ENCODE measurements at regions not wholly inside any gene's neighbourhood (a gene's known extent, or its start where the extent isn't known, plus 50 kb on each side); places are given as distances from the start of the nearest gene placed in this dataset.

DNA sequence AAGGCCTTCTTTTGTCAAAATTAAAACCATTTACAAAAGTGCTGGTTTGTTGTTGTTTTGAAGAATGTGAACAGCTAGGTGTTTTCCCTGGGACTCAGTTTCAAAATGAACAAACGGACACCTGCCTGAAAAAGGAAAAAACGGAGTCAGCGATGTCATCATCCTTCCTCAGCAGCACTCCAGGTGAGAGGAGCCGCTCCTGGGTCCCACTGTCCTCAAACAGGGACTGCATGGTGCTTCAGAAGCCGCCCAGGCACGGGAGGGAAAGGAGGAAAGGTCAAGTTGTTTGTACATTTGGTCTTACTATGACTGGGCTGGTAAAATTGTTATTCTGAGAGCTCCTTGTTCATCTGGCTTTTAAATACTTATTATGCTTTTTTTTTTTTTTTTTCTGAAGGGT is 69.0 kb upstream of the ZSWIM6 start:
- TF ChIP-seq, protein P1, sequence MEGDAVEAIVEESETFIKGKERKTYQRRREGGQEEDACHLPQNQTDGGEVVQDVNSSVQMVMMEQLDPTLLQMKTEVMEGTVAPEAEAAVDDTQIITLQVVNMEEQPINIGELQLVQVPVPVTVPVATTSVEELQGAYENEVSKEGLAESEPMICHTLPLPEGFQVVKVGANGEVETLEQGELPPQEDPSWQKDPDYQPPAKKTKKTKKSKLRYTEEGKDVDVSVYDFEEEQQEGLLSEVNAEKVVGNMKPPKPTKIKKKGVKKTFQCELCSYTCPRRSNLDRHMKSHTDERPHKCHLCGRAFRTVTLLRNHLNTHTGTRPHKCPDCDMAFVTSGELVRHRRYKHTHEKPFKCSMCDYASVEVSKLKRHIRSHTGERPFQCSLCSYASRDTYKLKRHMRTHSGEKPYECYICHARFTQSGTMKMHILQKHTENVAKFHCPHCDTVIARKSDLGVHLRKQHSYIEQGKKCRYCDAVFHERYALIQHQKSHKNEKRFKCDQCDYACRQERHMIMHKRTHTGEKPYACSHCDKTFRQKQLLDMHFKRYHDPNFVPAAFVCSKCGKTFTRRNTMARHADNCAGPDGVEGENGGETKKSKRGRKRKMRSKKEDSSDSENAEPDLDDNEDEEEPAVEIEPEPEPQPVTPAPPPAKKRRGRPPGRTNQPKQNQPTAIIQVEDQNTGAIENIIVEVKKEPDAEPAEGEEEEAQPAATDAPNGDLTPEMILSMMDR (conservative IDR thresholded peaks at IDR 0.05): no peak
- no peak for TF ChIP-seq ZFX (IDR thresholded peaks at IDR 0.05)
